ENCODE measurements at regions not wholly inside any gene's neighbourhood (a gene's known extent, or its start where the extent isn't known, plus 50 kb on each side); places are given as distances from the start of the nearest gene placed in this dataset.

- ATAC-seq (ENCODE audit: insufficient number of reproducible peaks, low FRiP score, low read depth) (no peak), DNase-seq (ENCODE audit: low spot score) (no peak)
- TF ChIP-seq CTCF (IDR thresholded peaks at IDR 0.05) = no peak
- H3K4me3 ChIP-seq = no peak overlapping the region
- no peak overlapping the region for H3K27ac ChIP-seq
- H3K9me3 ChIP-seq = no peaks in the 10 kb centered on the region
- H3K27me3 ChIP-seq (replicated peaks; ENCODE audit: insufficient read depth) = no peaks in the 10 kb centered on the region
- H3K4me1 ChIP-seq (ENCODE audit: control insufficient read depth in 1 of 2, low read depth in 2 of 2) = no peaks in the 10 kb centered on the region
- H3K36me3 ChIP-seq = no peaks in the 10 kb centered on the region
Measured at GRCh38 chr1:80778094-80778840, 1022.5 kb upstream of the ADGRL2 start.

GRCh38 chr1:80776266-80776665 lies 1024.5 kb upstream of the ADGRL2 start:
- no peak for DNase-seq (ENCODE audit: low spot score)
- H3K4me3 ChIP-seq = no peak overlapping the region
- no peaks in the 10 kb centered on the region for H3K27me3 ChIP-seq (replicated peaks; ENCODE audit: insufficient read depth)
- no peaks in the 10 kb centered on the region for H3K9me3 ChIP-seq
- TF ChIP-seq CTCF (IDR thresholded peaks at IDR 0.05) = no peak
- no peaks in the 10 kb centered on the region for H3K4me1 ChIP-seq (ENCODE audit: control insufficient read depth in 1 of 2, low read depth in 2 of 2)
- H3K36me3 ChIP-seq = no peaks in the 10 kb centered on the region
- H3K27ac ChIP-seq = no peak overlapping the region
- no peak for ATAC-seq (ENCODE audit: insufficient number of reproducible peaks, low FRiP score, low read depth)

GRCh38 chr1:80769208-80769750 lies 1031.5 kb upstream of the ADGRL2 start:
- TF ChIP-seq CTCF (IDR thresholded peaks at IDR 0.05) = no peak
- H3K27me3 ChIP-seq (replicated peaks; ENCODE audit: insufficient read depth) = no peaks in the 10 kb centered on the region
- no peak for DNase-seq (ENCODE audit: low spot score)
- H3K27ac ChIP-seq = no peak overlapping the region
- H3K36me3 ChIP-seq = no peaks in the 10 kb centered on the region
- no peak overlapping the region for H3K4me3 ChIP-seq
- ATAC-seq (ENCODE audit: insufficient number of reproducible peaks, low FRiP score, low read depth) = no peak
- H3K9me3 ChIP-seq = no peaks in the 10 kb centered on the region
- no peaks in the 10 kb centered on the region for H3K4me1 ChIP-seq (ENCODE audit: control insufficient read depth in 1 of 2, low read depth in 2 of 2)

- H3K4me3 ChIP-seq = no peak overlapping the region
- H3K36me3 ChIP-seq = no peaks in the 10 kb centered on the region
- H3K4me1 ChIP-seq (ENCODE audit: control insufficient read depth in 1 of 2, low read depth in 2 of 2) = no peaks in the 10 kb centered on the region
- H3K9me3 ChIP-seq = no peaks in the 10 kb centered on the region
- DNase-seq (ENCODE audit: low spot score) (no peak), ATAC-seq (ENCODE audit: insufficient number of reproducible peaks, low FRiP score, low read depth) (no peak)
- no peak overlapping the region for H3K27ac ChIP-seq
- TF ChIP-seq CTCF (IDR thresholded peaks at IDR 0.05) = no peak
- H3K27me3 ChIP-seq (replicated peaks; ENCODE audit: insufficient read depth) = no peaks in the 10 kb centered on the region
Measured at GRCh38 chr1:80767711-80768110, 1033.0 kb upstream of the ADGRL2 start.

- Histone ChIP-seq H3K27me3 (replicated peaks; ENCODE audit: insufficient read depth) (no peaks in the 10 kb centered on the region), H3K4me1 (ENCODE audit: control insufficient read depth in 1 of 2, low read depth in 2 of 2) (no peaks in the 10 kb centered on the region), H3K36me3 (no peaks in the 10 kb centered on the region), H3K27ac (no peak overlapping the region), H3K9me3 (no peaks in the 10 kb centered on the region), H3K4me3 (no peak overlapping the region)
- TF ChIP-seq CTCF (IDR thresholded peaks at IDR 0.05) = no peak
- ATAC-seq (ENCODE audit: insufficient number of reproducible peaks, low FRiP score, low read depth) (no peak), DNase-seq (ENCODE audit: low spot score) (no peak)
Measured at GRCh38 chr1:80759354-80759753, 1041.4 kb upstream of the ADGRL2 start.
